Neural cell (in vitro differentiated cells): ENCODE measurements at regions not wholly inside any gene's neighbourhood (a gene's known extent, or its start where the extent isn't known, plus 50 kb on each side); places are given as distances from the start of the nearest gene placed in this dataset.

Experiments used
- CTCF ChIP-seq: fragments of 450-650 bp; IDR thresholded peaks from 2 replicates; pipeline ENCODE4 v1.5.1; 2014; ENCODE audit warnings: antibody characterized with exemption, mild to moderate bottlenecking, moderate library complexity; ENCODE audit not compliant: poor library complexity, severe bottlenecking
- EP300 ChIP-seq: fragments of 450-650 bp; conservative IDR thresholded peaks from 2 replicates; pipeline ENCODE4 v1.6.1; 2014; ENCODE audit warnings: antibody characterized with exemption, mild to moderate bottlenecking, moderate library complexity; ENCODE audit not compliant: poor library complexity, severe bottlenecking
- EZH2 ChIP-seq: fragments of 200-600, 300-800 bp; shearing (Covaris generic), sonication (generic); IDR thresholded peaks from 2 replicates; pipeline ENCODE4 v1.6.1; 2014; ENCODE audit warnings: antibody characterized with exemption, low read length, borderline replicate concordance, mild to moderate bottlenecking; ENCODE audit not compliant: insufficient read depth, poor library complexity, severe bottlenecking
- POLR2AphosphoS5 ChIP-seq: IDR thresholded peaks from 2 replicates; pipeline ENCODE4 v1.6.1; 2012
- TAF1 ChIP-seq: IDR thresholded peaks from 2 replicates; pipeline ENCODE4 v1.6.1; 2012; ENCODE audit warnings: low read depth

- TF ChIP-seq POLR2AphosphoS5 (no peak), EP300 (no peak), CTCF (no peak), EZH2 (no peak), TAF1 (no peak)
Observed at GRCh38 chr13:84677836-84678235, 795.6 kb upstream of the SLITRK1 start.
